Cardiac muscle cell (in vitro differentiated cells and primary cell): ENCODE measurements at regions not wholly inside any gene's neighbourhood (a gene's known extent, or its start where the extent isn't known, plus 50 kb on each side); places are given as distances from the start of the nearest gene placed in this dataset.

ENCODE experiments used
- DNase-seq, 2 donors: peaks; one replicate each; pipeline versions ENCODE4 v3.0.0 to v3.0.0-alpha.2; 2010 to 2017; ENCODE audit warnings: low read depth in 1 of 2, low spot score in 1 of 2
- H3K27ac ChIP-seq: fragments of 200-600 bp; sonication (generic); 2 replicates; pipeline ENCODE4 v1.5.1; 2016
- H3K27me3 ChIP-seq: fragments of 200-600 bp; sonication (generic); 2 replicates; pipeline ENCODE4 v1.6.0; 2016; ENCODE audit warnings: control low read depth
- H3K36me3 ChIP-seq: fragments of 200-600 bp; sonication (generic); 2 replicates; pipeline ENCODE4 v1.5.1; 2016; ENCODE audit warnings: control low read depth
- H3K4me1 ChIP-seq: fragments of 200-600 bp; sonication (generic); 2 replicates; pipeline ENCODE4 v1.8.1; 2017; ENCODE audit warnings: low read depth, mild to moderate bottlenecking, mixed run types
- H3K4me3 ChIP-seq: fragments of 200-600 bp; sonication (generic); 2 replicates; pipeline ENCODE4 v1.5.1; 2016; ENCODE audit warnings: mild to moderate bottlenecking
- H3K9me3 ChIP-seq: fragments of 200-600 bp; sonication (generic); 2 replicates; pipeline ENCODE4 v1.5.1; 2017; ENCODE audit warnings: low read depth, mild to moderate bottlenecking, control low read depth
- TF ChIP-seq, protein P1 (sequence below): IDR thresholded peaks from 2 replicates; pipeline ENCODE4 v1.5.1; 2012; ENCODE audit warnings: low read depth, mild to moderate bottlenecking, low read length

GRCh38 chr10:131640045-131640644 is 260.7 kb upstream of the PPP2R2D start:
- Histone ChIP-seq H3K27ac (no peak overlapping the region), H3K4me3 (no peak overlapping the region), H3K4me1 (no peaks in the 10 kb centered on the region), H3K27me3 (no peaks in the 10 kb centered on the region), H3K36me3 (no peaks in the 10 kb centered on the region), H3K9me3 (no peaks in the 10 kb centered on the region)
- DNase-seq = no peak
- TF ChIP-seq, protein P1, sequence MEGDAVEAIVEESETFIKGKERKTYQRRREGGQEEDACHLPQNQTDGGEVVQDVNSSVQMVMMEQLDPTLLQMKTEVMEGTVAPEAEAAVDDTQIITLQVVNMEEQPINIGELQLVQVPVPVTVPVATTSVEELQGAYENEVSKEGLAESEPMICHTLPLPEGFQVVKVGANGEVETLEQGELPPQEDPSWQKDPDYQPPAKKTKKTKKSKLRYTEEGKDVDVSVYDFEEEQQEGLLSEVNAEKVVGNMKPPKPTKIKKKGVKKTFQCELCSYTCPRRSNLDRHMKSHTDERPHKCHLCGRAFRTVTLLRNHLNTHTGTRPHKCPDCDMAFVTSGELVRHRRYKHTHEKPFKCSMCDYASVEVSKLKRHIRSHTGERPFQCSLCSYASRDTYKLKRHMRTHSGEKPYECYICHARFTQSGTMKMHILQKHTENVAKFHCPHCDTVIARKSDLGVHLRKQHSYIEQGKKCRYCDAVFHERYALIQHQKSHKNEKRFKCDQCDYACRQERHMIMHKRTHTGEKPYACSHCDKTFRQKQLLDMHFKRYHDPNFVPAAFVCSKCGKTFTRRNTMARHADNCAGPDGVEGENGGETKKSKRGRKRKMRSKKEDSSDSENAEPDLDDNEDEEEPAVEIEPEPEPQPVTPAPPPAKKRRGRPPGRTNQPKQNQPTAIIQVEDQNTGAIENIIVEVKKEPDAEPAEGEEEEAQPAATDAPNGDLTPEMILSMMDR = no peak

DNA sequence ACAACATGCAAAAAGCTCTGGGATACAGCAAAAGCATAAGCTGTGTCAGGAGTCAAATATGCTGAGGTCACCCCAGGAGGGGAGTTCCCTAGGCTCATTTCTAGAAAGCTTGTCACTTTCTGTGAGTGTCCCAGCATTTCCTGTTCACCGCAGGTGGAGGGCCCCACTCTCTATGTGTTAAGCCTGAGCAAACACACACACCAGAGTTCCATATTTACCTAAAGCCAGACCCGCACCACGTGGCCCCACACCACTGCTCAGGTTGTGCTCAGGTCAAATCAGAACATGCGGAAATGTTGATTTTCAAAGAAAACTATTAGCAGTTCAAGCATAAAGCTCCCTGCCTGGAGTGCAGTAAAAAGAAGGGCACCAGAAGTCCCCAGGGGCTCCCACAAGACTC is 259.6 kb upstream of the PPP2R2D start:
- Histone ChIP-seq H3K9me3 (no peaks in the 10 kb centered on the region), H3K27ac (no peak overlapping the region), H3K36me3 (no peaks in the 10 kb centered on the region), H3K4me3 (no peak overlapping the region), H3K27me3 (no peaks in the 10 kb centered on the region), H3K4me1 (no peaks in the 10 kb centered on the region)
- TF ChIP-seq, protein P1 = no peak
- DNase-seq = no peak

GRCh38 chr10:131641898-131642297 is 258.9 kb upstream of the PPP2R2D start:
- TF ChIP-seq, protein P1 = no peak
- no peak for DNase-seq
- Histone ChIP-seq H3K36me3 (no peaks in the 10 kb centered on the region), H3K4me1 (no peaks in the 10 kb centered on the region), H3K27ac (no peak overlapping the region), H3K9me3 (no peaks in the 10 kb centered on the region), H3K27me3 (no peaks in the 10 kb centered on the region), H3K4me3 (no peak overlapping the region)

DNA sequence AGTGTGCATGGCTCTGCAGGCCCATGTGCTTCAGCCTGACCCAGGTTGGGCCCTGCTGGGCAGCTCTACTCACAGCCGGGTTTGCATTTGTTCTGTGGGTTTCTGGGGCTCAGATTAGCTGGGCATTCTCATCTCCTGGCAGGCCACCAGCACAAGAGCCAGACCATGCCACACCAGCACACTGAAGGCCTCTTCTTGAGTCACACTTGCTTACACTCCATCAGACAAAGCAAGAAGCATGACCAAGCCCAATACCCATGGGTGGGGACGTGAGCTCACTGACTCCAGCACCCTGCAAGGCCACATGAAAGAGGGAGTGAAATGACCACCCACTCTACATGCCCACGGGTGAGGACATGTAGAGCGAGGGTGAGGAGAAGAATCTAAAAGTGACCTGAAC is 257.8 kb upstream of the PPP2R2D start:
- Histone ChIP-seq H3K27ac (no peak overlapping the region), H3K9me3 (no peaks in the 10 kb centered on the region), H3K27me3 (no peaks in the 10 kb centered on the region), H3K4me3 (no peak overlapping the region), H3K36me3 (no peaks in the 10 kb centered on the region), H3K4me1 (no peaks in the 10 kb centered on the region)
- DNase-seq = no peak
- TF ChIP-seq, protein P1 = no peak

DNA sequence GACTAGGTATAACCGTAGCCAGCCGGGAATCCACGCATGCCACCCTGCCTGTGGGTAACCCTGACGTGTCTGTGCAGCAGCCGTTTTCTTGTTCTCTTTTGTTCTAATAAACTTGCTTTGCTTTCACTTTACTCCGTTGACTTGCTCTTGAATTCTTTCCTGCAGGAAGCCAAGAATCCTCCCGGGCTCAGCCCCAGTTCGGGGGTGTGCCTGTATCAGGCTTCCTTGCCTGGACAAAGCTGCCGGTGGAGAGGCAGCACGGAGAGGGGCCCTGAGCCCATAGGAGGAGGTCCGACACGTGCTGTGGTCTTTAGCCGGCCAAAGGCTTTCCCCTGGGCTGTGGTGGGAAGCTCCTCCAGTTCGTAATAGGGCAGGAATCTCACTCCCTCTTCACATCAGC is 256.5 kb upstream of the PPP2R2D start:
- TF ChIP-seq, protein P1 = no peak
- H3K4me3 ChIP-seq = no peak overlapping the region

More for the DNA sequence above, 256.5 kb upstream of the PPP2R2D start:
- Histone ChIP-seq H3K36me3 (no peaks in the 10 kb centered on the region), H3K27me3 (no peaks in the 10 kb centered on the region), H3K27ac (no peak overlapping the region), H3K9me3 (no peaks in the 10 kb centered on the region), H3K4me1 (no peaks in the 10 kb centered on the region)
- DNase-seq = no peak
